NCI-H2107 (cell line): ENCODE measurements at regions not wholly inside any gene's neighbourhood (a gene's known extent, or its start where the extent isn't known, plus 50 kb on each side); places are given as distances from the start of the nearest gene placed in this dataset.
A peak's percentile ranks its signal among the peaks of the same experiment; 100 is the strongest.

Source experiments
- DNase-seq: peaks from one replicate; lab custom pipeline; 2025; lab: John Stamatoyannopoulos, UW

- no peak for DNase-seq
These were observed 78.4 kb upstream of the MED9 start for GRCh38 chr17:17398188-17398942.

- DNase-seq = no peak
These were observed 77.6 kb upstream of the MED9 start for GRCh38 chr17:17398943-17399926.

GRCh38 chr17:17400070-17400469 is 76.7 kb upstream of the MED9 start:
- DNase-seq = no peak

GRCh38 chr17:17400566-17401184 is 76.1 kb upstream of the MED9 start:
- DNase-seq = no peak

- DNase-seq = no peak
These were observed 75.5 kb upstream of the MED9 start for GRCh38 chr17:17401271-17401781.

- no peak for DNase-seq
These were observed 74.2 kb upstream of the MED9 start for GRCh38 chr17:17402558-17402957.

GRCh38 chr17:17403065-17403464 is 73.7 kb upstream of the MED9 start:
- DNase-seq = no peak

- peak; percentile 49 for DNase-seq
These were observed 72.8 kb upstream of the MED9 start for GRCh38 chr17:17403899-17404576.

GRCh38 chr17:17405673-17406072 is 71.1 kb upstream of the MED9 start:
- no peak for DNase-seq

GRCh38 chr17:17406225-17406624 is 70.6 kb upstream of the MED9 start:
- DNase-seq = no peak

GRCh38 chr17:17408236-17408794 is 68.5 kb upstream of the MED9 start:
- no peak for DNase-seq

GRCh38 chr17:17410357-17410756 is 66.4 kb upstream of the MED9 start:
- DNase-seq = no peak

- DNase-seq = no peak
These were observed 65.1 kb upstream of the MED9 start for GRCh38 chr17:17411692-17412091.

- no peak for DNase-seq
These were observed 64.5 kb upstream of the MED9 start for GRCh38 chr17:17412326-17412725.

GRCh38 chr17:17413215-17413792 is 63.5 kb upstream of the MED9 start:
- DNase-seq = no peak

GRCh38 chr17:17413821-17414220 is 63.0 kb upstream of the MED9 start:
- DNase-seq = no peak

- no peak for DNase-seq
These were observed 62.4 kb upstream of the MED9 start for GRCh38 chr17:17414341-17414805.

GRCh38 chr17:17415006-17415405 is 61.8 kb upstream of the MED9 start:
- DNase-seq = no peak

GRCh38 chr17:17416007-17416399 is 60.8 kb upstream of the MED9 start:
- DNase-seq = peak; percentile 39

GRCh38 chr17:17416400-17417360 is 60.1 kb upstream of the MED9 start:
- no peak for DNase-seq
